Stomach (tissue), 8 donors: ENCODE measurements at regions not wholly inside any gene's neighbourhood (a gene's known extent, or its start where the extent isn't known, plus 50 kb on each side); places are given as distances from the start of the nearest gene placed in this dataset.

Experiments used
- DNase-seq, 2 donors: peaks; one replicate each; pipeline versions ENCODE4 v3.0.0 to v3.0.0-alpha.2; 2013 to 2019
- H3K27ac ChIP-seq, 5 donors: fragments of 200-600 bp in 4 of 5; sonication (generic) in 4 of 5; one replicate each; pipeline ENCODE4 v1.5.1; 2013 to 2019; ENCODE audit warnings: mild to moderate bottlenecking in 1 of 5, moderate library complexity in 1 of 5
- H3K27me3 ChIP-seq, 3 donors: fragments of 200-600 bp; sonication (generic); one replicate each; pipeline ENCODE4 v1.5.1; 2017 to 2019; ENCODE audit warnings: mixed run types in 1 of 3
- H3K36me3 ChIP-seq, 4 donors: fragments of 200-600 bp; sonication (generic); 1 replicate in 3 of 4; 2 replicates in 1 of 4; pipeline ENCODE4 v1.5.1; 2016 to 2019
- H3K4me1 ChIP-seq, 4 donors: fragments of 200-600 bp; sonication (generic); one replicate each; pipeline ENCODE4 v1.5.1; 2016 to 2019
- H3K4me3 ChIP-seq, 4 donors: fragments of 200-600 bp; sonication (generic) in 3 of 4; one replicate each; pipeline ENCODE4 v1.5.1; 2016 to 2019; ENCODE audit warnings: mild to moderate bottlenecking in 1 of 4
- H3K9me3 ChIP-seq, 4 donors: fragments of 200-600 bp; sonication (generic); one replicate each; pipeline ENCODE4 v1.5.1; 2016 to 2019
- EP300 ChIP-seq: sonication (generic); formaldehyde crosslinking; IDR thresholded peaks from one replicate; pipeline ENCODE4 v1.6.1; 2017; ENCODE audit warnings: antibody characterized with exemption
- POLR2A ChIP-seq, 4 donors: fragments of 450-650 bp; IDR thresholded peaks; one replicate each; pipeline ENCODE4 v1.6.1; 2016; ENCODE audit warnings: antibody characterized with exemption in 4 of 4, control low read depth in 2 of 4, mild to moderate bottlenecking in 1 of 4, moderate library complexity in 1 of 4
- POLR2AphosphoS5 ChIP-seq, 3 donors: sonication (generic); formaldehyde crosslinking; IDR thresholded peaks; one replicate each; pipeline ENCODE4 v1.6.1; 2016; ENCODE audit warnings: antibody characterized with exemption in 3 of 3
- WGBS, 5 donors: extraction: QIAGEN DNeasy Blood & Tissue Kit in 3 of 5; methylation state at CpG; one replicate each; pipeline versions ENCODE4 v1.1.5 to v1.1.7; 2013 to 2018; 5-methylcytosine and 5-hydroxymethylcytosine counted together
- intact Hi-C: fragments of 100-400 bp; cut with DNase I; formaldehyde crosslinking; loops from one replicate; pipeline ENCODE4 v1.15.1; 2023; ENCODE audit warnings: low total_unique reads
- TF ChIP-seq, protein P1 (sequence below), 7 experiments: fragments of 450-650 bp in 4 of 7; fragments of 200-600 bp in 3 of 7; sonication (generic) in 3 of 7; IDR thresholded peaks; one replicate each; pipeline ENCODE4 v1.5.1; 2016 to 2019; ENCODE audit warnings: antibody characterized with exemption in 7 of 7, control low read depth in 2 of 7, mild to moderate bottlenecking in 1 of 7
- donor health status: healthy with polysubstance abuse.
- donor health status: Bipolar disorder and iron deficiency.
- donor health status: healthy.

DNA sequence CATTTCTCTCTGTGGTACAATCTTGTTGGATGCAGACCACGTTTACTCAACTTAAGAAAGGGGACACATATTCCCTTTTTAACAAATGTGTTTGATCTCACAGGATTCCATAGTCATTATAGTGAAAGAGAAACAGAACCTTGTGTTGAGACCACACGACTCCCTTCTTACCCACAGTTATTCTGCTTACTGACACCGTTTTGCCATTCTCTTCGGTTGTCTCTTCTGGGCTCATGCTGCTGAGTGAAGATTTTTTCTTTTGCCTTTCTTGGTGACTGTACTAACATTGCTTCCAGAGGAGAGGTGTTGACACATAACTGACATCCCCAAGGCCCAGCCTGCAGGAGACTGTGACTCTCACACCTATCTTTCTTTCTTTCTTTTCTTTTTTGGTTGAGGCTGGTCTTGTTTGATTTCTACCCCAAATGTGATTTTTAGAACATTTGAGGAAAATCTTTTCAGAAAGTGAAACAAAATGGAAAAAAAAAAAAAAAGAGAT is 61.2 kb upstream of the OTOGL start:
- 55 to 81% (median 78%) methylated on average over 4 of the region's 4 CpGs for WGBS, 5 donors
- no peaks in the 10 kb centered on the region for H3K36me3 ChIP-seq
- intact Hi-C loops = no loop called here
- peak overlapping the region in 3 of 5 donors; percentile 3 to 59 (median 17) for H3K27ac ChIP-seq
- no peak for DNase-seq
- peaks cover 0 to 20% (median 9%) of the 10 kb centered on the region in 4 donors for H3K4me1 ChIP-seq
- no peaks in the 10 kb centered on the region for H3K9me3 ChIP-seq
- H3K27me3 ChIP-seq = no peaks in the 10 kb centered on the region
- no peak overlapping the region for H3K4me3 ChIP-seq
- TF ChIP-seq POLR2A (IDR thresholded peaks at IDR 0.05) (no peak), EP300 (no peak), POLR2AphosphoS5 (IDR thresholded peaks at IDR 0.05) (no peak)
- TF ChIP-seq, protein P1, sequence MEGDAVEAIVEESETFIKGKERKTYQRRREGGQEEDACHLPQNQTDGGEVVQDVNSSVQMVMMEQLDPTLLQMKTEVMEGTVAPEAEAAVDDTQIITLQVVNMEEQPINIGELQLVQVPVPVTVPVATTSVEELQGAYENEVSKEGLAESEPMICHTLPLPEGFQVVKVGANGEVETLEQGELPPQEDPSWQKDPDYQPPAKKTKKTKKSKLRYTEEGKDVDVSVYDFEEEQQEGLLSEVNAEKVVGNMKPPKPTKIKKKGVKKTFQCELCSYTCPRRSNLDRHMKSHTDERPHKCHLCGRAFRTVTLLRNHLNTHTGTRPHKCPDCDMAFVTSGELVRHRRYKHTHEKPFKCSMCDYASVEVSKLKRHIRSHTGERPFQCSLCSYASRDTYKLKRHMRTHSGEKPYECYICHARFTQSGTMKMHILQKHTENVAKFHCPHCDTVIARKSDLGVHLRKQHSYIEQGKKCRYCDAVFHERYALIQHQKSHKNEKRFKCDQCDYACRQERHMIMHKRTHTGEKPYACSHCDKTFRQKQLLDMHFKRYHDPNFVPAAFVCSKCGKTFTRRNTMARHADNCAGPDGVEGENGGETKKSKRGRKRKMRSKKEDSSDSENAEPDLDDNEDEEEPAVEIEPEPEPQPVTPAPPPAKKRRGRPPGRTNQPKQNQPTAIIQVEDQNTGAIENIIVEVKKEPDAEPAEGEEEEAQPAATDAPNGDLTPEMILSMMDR (IDR thresholded peaks at IDR 0.05) = no peak

DNA sequence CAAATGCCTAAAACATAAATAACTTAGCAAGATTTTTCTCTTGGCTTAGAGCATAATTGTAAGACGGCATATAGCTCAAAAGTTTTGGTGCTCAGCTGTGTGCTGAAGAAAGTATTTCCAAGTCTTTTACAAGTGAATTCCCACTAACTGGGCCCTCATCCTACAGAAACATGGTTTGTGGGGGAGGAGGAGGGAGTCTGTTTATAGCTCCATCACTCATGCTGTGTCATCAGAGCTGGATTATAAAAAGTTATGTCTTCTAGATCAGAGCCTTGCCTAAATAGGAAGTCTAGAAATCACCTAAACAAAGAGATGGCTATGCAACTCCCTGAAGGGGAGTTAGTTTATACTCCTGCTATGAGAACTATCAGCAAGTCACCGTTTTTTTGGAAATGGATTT is 65.9 kb upstream of the OTOGL start:
- no peak for TF ChIP-seq POLR2AphosphoS5 (IDR thresholded peaks at IDR 0.05)
- TF ChIP-seq EP300 = no peak
- TF ChIP-seq, protein P1 (IDR thresholded peaks at IDR 0.05) = no peak
- TF ChIP-seq POLR2A (IDR thresholded peaks at IDR 0.05) = no peak
- H3K9me3 ChIP-seq = no peaks in the 10 kb centered on the region
- DNase-seq = peak in 1 of 2 donors; percentile 65
- WGBS, 5 donors = 50 to 78% (median 67%) methylated on average over 2 of the region's 2 CpGs
- H3K27me3 ChIP-seq = no peaks in the 10 kb centered on the region
- peak overlapping the region in 3 of 5 donors; percentile 3 to 53 (median 13) for H3K27ac ChIP-seq
- no peaks in the 10 kb centered on the region for H3K36me3 ChIP-seq
- peaks cover 0 to 17% (median 0%) of the 10 kb centered on the region in 4 donors for H3K4me1 ChIP-seq
- no peak overlapping the region for H3K4me3 ChIP-seq
- intact Hi-C loops = no loop called here

DNA sequence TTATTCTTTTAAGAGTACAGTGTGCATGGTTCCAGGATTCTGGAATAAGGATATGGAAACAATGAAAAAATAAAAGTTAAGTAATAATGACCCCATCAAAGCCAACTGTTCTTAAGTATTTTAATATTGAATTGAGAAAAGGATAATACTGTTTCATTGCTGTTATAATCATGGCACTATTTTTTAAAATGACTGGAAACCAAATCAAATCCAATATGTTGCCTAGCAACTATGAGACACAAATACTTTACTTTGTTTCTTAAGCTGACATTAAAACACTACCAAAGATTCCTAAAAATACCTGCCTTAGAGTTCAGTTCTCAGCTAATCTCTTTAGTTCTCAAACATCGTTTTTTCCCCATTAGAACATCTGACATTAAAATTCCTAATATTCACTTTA is 66.4 kb upstream of the OTOGL start:
- TF ChIP-seq, protein P1 (IDR thresholded peaks at IDR 0.05) = no peak
- TF ChIP-seq POLR2AphosphoS5 (IDR thresholded peaks at IDR 0.05) (no peak), EP300 (no peak), POLR2A (IDR thresholded peaks at IDR 0.05) (no peak)
- Histone ChIP-seq H3K4me3 (no peak overlapping the region), H3K9me3 (no peaks in the 10 kb centered on the region), H3K27me3 (no peaks in the 10 kb centered on the region), H3K27ac (peak overlapping the region in 3 of 5 donors; percentile 3 to 53 (median 13)), H3K36me3 (no peaks in the 10 kb centered on the region), H3K4me1 (peaks cover 0 to 17% (median 0%) of the 10 kb centered on the region in 4 donors)
- intact Hi-C loops = no loop called here
- no peak for DNase-seq
- WGBS, 5 donors = 39 to 66% (median 50%) methylated on average over 1 of the region's 1 CpG

DNA sequence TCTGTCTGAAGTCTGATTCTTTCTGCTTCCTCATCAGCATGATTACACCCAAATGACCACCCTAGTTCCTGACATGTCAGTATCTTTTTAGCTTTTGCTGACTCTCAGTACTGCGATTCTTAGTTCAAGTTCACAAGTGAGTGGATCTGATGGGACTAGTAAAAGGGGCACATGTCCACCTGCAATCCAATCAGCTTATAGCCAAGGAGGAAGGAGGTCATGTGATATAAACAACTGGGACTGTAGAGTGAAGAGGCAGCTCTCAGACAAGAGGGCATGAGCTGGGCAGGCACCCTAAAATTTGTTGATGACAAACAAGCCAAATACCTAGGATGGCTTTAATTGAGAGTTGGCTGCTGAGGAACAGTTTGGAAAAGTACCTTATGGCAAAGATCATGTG is 68.1 kb upstream of the OTOGL start:
- Histone ChIP-seq H3K27ac (peak overlapping the region in 2 of 5 donors; percentile 50 to 52), H3K4me1 (peaks cover 0 to 17% (median 0%) of the 10 kb centered on the region in 4 donors)
- 93 to 100% (median 96%) methylated on average over 1 of the region's 1 CpG for WGBS, 5 donors

More for the DNA sequence above, 68.1 kb upstream of the OTOGL start:
- TF ChIP-seq EP300 (no peak), POLR2A (IDR thresholded peaks at IDR 0.05) (no peak), POLR2AphosphoS5 (IDR thresholded peaks at IDR 0.05) (no peak)
- TF ChIP-seq, protein P1 (IDR thresholded peaks at IDR 0.05) = no peak
- no peaks in the 10 kb centered on the region for H3K36me3 ChIP-seq
- intact Hi-C loops = no loop called here
- H3K27me3 ChIP-seq = no peaks in the 10 kb centered on the region
- no peak overlapping the region for H3K4me3 ChIP-seq
- DNase-seq = no peak
- peaks cover 0 to 5% (median 0%) of the 10 kb centered on the region in 4 donors for H3K9me3 ChIP-seq
